NCI-H187 treated with DMSO at 0.1 percent for 48 hours (cell line): ENCODE measurements at regions not wholly inside any gene's neighbourhood (a gene's known extent, or its start where the extent isn't known, plus 50 kb on each side); places are given as distances from the start of the nearest gene placed in this dataset.
"Not testable (repeated sequence)": the region's sequence is repeated elsewhere in the genome, so short reads cannot be mapped to it uniquely, and the experiment has no call there.

Experiments used
- DNase-seq: peaks from one replicate; lab custom pipeline; 2025; lab: John Stamatoyannopoulos, UW

DNA sequence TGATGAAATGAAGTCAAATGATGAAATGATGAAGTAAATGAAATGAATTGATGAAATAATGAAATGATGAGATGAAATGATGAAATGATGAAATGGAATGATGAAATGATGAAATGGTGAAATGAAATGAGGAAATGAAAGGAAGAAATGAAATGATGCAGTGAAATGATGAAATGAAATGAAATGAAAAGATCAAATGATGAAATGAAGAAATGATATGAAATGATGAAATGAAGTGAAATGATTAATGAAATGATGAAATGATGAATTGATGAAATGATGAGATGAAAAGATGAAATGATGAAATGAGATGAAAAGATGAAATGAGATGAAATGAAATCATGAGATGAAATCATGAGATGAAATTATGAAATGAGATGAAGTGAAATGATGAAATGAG, 139.2 kb upstream of the ERV3-1 start:
- DNase-seq = not testable (repeated sequence)

GRCh38 chr7:65145008-65145407, 138.5 kb upstream of the ERV3-1 start:
- DNase-seq = not testable (repeated sequence)

- not testable (repeated sequence) for DNase-seq
These were observed 138.1 kb upstream of the ERV3-1 start for GRCh38 chr7:65144557-65144956.

- DNase-seq = not testable (repeated sequence)
These were observed 137.6 kb upstream of the ERV3-1 start for GRCh38 chr7:65144119-65144518.

DNA sequence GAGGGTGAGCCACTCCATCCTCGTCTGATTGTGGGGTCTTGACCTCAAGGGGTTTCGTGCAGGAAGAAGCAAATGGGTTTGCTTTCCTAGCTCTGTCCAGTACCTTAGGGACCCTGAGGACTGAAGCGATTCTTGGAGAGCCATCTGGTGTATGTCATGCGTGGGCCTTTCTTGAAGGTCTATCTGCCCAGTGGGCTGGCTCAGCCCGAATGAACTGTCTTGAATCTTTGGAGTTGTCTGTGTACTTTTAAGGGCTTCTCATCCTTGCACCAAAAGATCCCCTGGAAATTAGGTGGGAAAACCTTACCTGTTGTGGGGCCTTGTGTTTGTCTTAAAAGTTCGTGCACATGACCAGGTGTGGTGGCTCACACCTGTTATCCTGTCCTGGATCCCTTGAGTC, 135.4 kb upstream of the ERV3-1 start:
- not testable (repeated sequence) for DNase-seq

DNA sequence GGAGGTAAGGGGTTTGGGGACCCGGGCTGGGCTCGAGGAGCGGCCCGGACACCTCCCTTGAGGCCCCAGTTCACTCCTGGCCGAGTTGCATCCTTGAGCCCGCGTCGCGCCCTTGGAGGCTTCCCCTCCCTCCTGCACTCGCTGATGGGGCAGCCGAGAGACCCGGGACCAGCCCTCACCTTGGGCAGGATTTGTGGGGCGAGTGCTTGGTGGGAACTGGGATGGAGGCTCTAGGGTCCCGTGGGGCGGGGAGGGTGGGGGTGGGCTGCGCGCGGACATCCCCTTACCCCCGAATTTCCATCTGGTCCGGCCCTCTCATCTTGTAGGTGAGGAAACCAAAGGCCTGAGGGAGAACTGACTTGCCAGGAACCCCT, 134.9 kb upstream of the ERV3-1 start:
- not testable (repeated sequence) for DNase-seq

DNA sequence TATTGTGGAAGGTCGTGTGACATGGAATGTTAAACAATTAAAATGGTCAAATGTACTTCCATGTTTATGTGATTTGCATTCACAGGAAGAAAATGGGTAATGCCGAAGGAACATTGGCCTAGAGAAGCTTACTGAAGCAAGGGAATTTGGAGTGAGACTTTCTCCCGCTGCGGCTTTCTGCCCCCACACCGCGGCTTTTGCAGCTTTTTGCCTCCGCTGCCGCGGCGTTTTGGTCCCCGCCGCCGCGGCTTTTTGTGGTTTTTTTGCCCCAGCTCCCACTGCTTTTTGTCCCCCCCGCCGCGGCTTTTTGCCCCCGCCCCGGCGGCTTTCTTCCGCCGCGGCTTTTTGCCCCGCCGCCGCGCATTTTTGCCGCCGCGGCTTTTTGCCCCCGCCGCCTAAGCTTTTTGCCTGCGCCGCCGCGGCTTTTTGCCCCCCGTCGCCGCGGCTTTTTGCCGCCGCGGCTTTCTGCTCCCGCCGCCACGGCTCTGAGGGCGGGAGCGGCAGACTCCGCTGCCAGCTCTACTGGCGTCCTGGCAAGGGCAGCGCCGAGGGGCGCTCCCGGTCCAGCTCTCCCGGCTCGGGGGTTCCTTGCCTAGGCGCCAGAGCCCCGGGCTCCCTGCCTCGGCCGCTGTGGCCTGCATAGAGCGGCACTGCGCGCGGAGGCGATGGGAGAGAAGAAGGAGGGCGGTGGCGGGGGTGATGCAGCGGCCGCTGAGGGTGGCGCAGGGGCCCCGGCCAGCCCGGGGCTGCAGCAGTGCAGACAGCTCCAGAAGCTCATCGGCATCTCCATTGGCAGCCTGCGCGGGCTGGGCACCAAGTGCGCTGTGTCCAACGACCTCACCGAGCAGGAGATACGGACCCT, 134.3 kb upstream of the ERV3-1 start:
- DNase-seq = not testable (repeated sequence)

- DNase-seq = not testable (repeated sequence)
These were observed 130.4 kb upstream of the ERV3-1 start for GRCh38 chr7:65136850-65137249.

- not testable (repeated sequence) for DNase-seq
These were observed 126.6 kb upstream of the ERV3-1 start for GRCh38 chr7:65133087-65133486.

DNA sequence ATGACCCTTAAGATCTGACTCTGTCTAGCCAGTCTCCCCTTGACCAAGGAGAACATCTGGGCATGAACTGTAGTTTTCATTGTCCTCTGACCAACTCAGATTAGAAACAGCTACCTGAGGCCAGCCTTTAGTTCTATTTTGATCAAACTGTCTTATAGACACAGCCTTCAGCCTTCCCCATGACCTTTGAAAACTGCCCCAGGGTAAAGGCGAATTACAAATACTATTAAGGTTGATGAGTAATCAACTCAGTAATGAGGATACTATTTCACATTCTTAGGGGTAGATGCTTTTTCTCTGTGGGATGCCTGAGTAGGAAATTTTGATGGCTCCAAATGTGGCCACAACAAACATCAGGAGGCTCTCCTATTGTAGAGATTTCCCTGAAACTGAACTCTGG, 125.8 kb upstream of the ERV3-1 start:
- DNase-seq = not testable (repeated sequence)

DNA sequence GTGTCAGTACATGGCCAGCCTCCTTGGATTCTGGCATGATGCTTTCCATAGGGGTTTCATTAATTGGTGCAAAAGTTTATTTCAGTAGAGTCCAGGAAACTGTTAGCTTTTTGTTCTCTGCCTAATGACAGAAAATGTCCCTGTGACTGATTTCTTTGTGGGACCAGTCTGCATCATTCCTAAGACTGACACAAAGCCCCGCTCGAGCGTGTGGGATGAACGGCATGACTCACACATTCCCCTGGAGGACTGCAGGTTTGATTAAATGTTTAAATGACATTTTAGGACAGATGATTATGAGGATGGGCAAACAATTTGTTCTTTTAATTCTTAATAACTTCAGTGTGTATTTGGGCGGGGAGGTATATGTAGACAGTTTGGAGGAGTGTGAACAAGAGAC, 120.9 kb upstream of the ERV3-1 start:
- not testable (repeated sequence) for DNase-seq

- not testable (repeated sequence) for DNase-seq
These were observed 118.1 kb upstream of the ERV3-1 start for GRCh38 chr7:65124600-65124999.

GRCh38 chr7:65105650-65106203, 99.2 kb upstream of the ERV3-1 start:
- not testable (repeated sequence) for DNase-seq

DNA sequence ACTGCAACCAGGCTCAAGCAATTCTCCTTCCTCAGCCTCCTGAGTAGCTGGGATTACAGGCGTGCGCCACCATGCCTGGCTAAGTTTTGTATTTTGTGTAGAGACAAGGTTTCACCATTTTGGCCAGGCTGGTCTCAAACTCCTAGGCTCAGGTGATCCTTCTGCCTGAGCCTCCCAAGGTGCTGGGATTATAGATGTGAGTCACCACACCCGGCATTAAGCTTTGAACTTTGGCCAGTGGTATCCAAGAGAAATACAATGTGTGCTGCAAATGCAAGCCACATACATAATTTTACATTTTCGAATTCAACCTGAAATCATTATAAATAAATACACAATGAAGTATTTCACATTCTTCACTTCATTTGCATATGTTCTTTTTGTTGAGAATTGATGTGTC, 94.0 kb upstream of the ERV3-1 start:
- DNase-seq = not testable (repeated sequence)

- not testable (repeated sequence) for DNase-seq
These were observed 75.2 kb upstream of the ERV3-1 start for GRCh38 chr7:65081669-65082055.

DNA sequence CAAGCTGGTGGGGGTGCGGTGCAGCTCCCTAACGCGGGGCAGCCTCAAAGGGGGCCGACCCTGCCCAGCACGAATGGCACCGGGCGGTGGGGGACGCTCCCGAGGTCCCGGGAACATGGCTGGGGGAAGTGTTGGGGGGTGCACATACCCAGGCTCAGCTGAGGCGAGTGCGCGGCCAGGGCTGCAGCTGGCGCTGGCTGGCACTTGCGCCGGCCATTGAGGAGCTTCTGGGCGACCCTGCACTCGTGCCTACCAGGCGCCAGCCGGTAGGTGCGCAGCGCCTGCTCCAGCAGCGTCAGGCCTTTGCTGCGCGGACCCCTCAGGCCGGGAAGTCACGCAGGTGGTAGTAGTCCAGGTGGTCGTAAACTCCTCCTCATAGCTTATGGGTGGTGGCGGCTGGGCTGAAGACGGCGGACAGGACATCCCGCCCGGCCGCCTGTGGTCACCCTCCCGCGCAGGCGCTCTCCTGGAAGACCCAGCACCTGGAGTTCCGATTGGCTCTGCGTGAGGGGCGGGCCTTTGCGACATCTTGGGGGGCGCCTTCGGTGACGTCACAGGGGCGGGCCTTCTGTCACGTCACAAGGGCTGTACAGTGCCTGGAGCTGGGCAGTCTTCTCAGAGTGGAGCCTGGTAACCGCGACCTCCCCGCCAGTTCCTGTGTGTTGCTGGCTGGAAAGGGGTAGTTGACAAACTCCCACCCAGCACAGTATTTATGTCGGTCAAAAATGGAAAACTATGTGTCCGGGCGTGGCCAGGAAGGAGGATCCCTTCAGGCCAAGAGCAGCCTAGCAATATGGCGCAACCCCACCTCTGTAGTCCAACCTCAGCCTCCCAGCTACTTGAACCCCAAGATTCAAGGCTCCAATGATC, 74.5 kb upstream of the ERV3-1 start:
- not testable (repeated sequence) for DNase-seq

DNA sequence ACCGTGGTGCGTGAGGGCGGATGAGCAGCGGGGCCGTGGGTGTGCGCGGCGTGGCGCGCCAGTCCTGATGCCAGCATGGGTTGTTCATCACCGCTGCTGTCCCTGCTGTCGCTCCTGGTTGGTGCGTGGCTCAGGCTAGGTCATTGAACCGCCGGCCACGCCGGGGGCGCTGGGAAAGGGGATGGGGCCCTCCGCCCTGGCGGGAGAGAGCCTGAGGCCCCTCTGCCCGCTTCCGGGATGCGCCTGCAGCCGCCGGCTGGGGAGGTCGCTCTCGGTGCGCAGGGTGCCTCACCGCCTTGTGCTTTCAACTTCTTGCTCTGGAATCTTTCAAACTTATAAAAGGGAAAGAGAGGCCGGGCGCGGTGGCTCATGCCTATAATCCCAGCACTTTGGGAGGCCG, 68.5 kb upstream of the ERV3-1 start:
- not testable (repeated sequence) for DNase-seq

GRCh38 chr7:65073160-65073559, 66.7 kb upstream of the ERV3-1 start:
- not testable (repeated sequence) for DNase-seq

- DNase-seq = not testable (repeated sequence)
These were observed 65.5 kb upstream of the ERV3-1 start for GRCh38 chr7:65071854-65072431.

- not testable (repeated sequence) for DNase-seq
These were observed 63.0 kb upstream of the ERV3-1 start for GRCh38 chr7:65069476-65069875.

DNA sequence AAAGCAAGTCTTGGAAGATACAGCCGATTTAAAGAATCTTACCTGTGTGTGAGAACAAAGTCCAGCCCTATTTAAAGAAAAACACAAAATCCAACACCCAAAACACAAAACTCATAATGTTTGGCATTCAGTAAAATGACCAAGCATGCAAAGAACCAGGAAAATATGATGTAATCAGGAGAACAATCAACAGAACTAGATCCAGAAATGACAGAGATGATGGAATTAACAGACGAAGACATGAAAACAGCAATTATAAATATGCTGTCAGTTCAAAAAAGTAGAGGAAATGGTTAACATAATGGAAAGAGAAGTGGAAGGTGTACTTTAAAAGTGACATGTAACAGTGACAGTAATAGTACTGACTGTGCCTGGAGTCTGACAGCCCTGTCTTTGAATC, 56.1 kb upstream of the ERV3-1 start:
- not testable (repeated sequence) for DNase-seq

GRCh38 chr7:65059247-65059646, 52.8 kb upstream of the ERV3-1 start:
- DNase-seq = not testable (repeated sequence)
